Neuronal stem cell (in vitro differentiated cells): ENCODE measurements at regions not wholly inside any gene's neighbourhood (a gene's known extent, or its start where the extent isn't known, plus 50 kb on each side); places are given as distances from the start of the nearest gene placed in this dataset.

Experiments
- DNase-seq: peaks from one replicate; pipeline ENCODE4 v3.0.0-alpha.2; 2013; ENCODE audit warnings: low spot score
- H2AFZ ChIP-seq: one replicate; pipeline ENCODE4 v1.6.1; 2013; ENCODE audit warnings: mild to moderate bottlenecking, low read length, inconsistent platforms
- H2AK5ac ChIP-seq: 2 replicates; pipeline ENCODE4 v1.6.1; 2013; ENCODE audit warnings: low read depth, mild to moderate bottlenecking, inconsistent platforms, low read length, moderate library complexity, mixed read lengths
- H2BK120ac ChIP-seq: 2 replicates; pipeline ENCODE4 v1.6.1; 2013; ENCODE audit warnings: low read depth, mild to moderate bottlenecking, inconsistent platforms, low read length, moderate library complexity, mixed read lengths
- H2BK12ac ChIP-seq: one replicate; pipeline ENCODE4 v1.6.1; 2013; ENCODE audit warnings: low read length, inconsistent platforms
- H2BK15ac ChIP-seq: 2 replicates; pipeline ENCODE4 v1.6.1; 2013; ENCODE audit warnings: mild to moderate bottlenecking, low read length, inconsistent platforms, mixed read lengths
- H2BK5ac ChIP-seq: one replicate; pipeline ENCODE4 v1.6.1; 2013; ENCODE audit warnings: inconsistent platforms, mild to moderate bottlenecking, low read length, moderate library complexity
- H3K14ac ChIP-seq: one replicate; pipeline ENCODE4 v1.6.1; 2013; ENCODE audit warnings: low read length, inconsistent platforms
- H3K18ac ChIP-seq: 2 replicates; pipeline ENCODE4 v1.6.1; 2013; ENCODE audit warnings: low read length, inconsistent platforms
- H3K23ac ChIP-seq: 2 replicates; pipeline ENCODE4 v1.6.1; 2013; ENCODE audit warnings: low read depth, mild to moderate bottlenecking, mixed read lengths, low read length, inconsistent platforms; ENCODE audit not compliant: poor library complexity
- H3K27ac ChIP-seq: replicated peaks from 3 replicates; pipeline ENCODE4 v1.5.1; 2013; ENCODE audit warnings: low read length, inconsistent platforms
- H3K27me3 ChIP-seq, 3 experiments: 2 replicates each; pipeline ENCODE4 v1.6.1; 2013; ENCODE audit warnings: low read length in 3 of 3, mild to moderate bottlenecking in 2 of 3, inconsistent platforms in 1 of 3, low read depth in 1 of 3, mixed read lengths in 1 of 3, moderate library complexity in 1 of 3; ENCODE audit not compliant: control insufficient read depth in 3 of 3, insufficient read depth in 3 of 3
- H3K36me3 ChIP-seq, 2 donors: replicated peaks in 1 of 2; 2 replicates each; pipeline ENCODE4 v1.6.1; 2013; ENCODE audit warnings: low read length in 2 of 2; ENCODE audit not compliant: control insufficient read depth in 2 of 2, insufficient read depth in 2 of 2
- H3K4ac ChIP-seq: 2 replicates; pipeline ENCODE4 v1.6.1; 2013; ENCODE audit warnings: inconsistent platforms, mild to moderate bottlenecking, low read length, moderate library complexity
- H3K4me1 ChIP-seq, 2 donors: 1 replicate in 1 of 2; 2 replicates in 1 of 2; pipeline ENCODE4 v1.6.1; 2013; ENCODE audit warnings: low read length in 2 of 2, low read depth in 1 of 2; ENCODE audit not compliant: control insufficient read depth in 2 of 2, insufficient read depth in 1 of 2
- H3K4me2 ChIP-seq: one replicate; pipeline ENCODE4 v1.6.1; 2013; ENCODE audit warnings: mild to moderate bottlenecking, low read length, inconsistent platforms; ENCODE audit not compliant: insufficient read depth, poor library complexity, severe bottlenecking
- H3K4me3 ChIP-seq, 2 donors: 2 replicates each; pipeline ENCODE4 v1.5.1; 2013; ENCODE audit warnings: low read length in 2 of 2, mild to moderate bottlenecking in 2 of 2, inconsistent platforms in 1 of 2, moderate library complexity in 1 of 2
- H3K79me1 ChIP-seq: one replicate; pipeline ENCODE4 v1.6.1; 2013; ENCODE audit warnings: low read depth, mild to moderate bottlenecking, inconsistent platforms, low read length, moderate library complexity
- H3K9ac ChIP-seq: one replicate; pipeline ENCODE4 v1.6.1; 2013; ENCODE audit warnings: mild to moderate bottlenecking, low read depth, low read length, inconsistent platforms; ENCODE audit not compliant: poor library complexity
- H3K9me3 ChIP-seq, 2 donors: replicated peaks in 1 of 2; 2 replicates each; pipeline versions ENCODE3 to v1.6.1; 2013; ENCODE audit warnings: low read length in 2 of 2, mild to moderate bottlenecking in 2 of 2, inconsistent platforms in 1 of 2, low read depth in 1 of 2, mixed read lengths in 1 of 2, moderate library complexity in 1 of 2; ENCODE audit not compliant: control insufficient read depth in 2 of 2, insufficient read depth in 1 of 2
- H4K8ac ChIP-seq: one replicate; pipeline ENCODE4 v1.6.1; 2013; ENCODE audit warnings: low read depth, mild to moderate bottlenecking, inconsistent platforms, low read length, moderate library complexity
- H4K91ac ChIP-seq: one replicate; pipeline ENCODE4 v1.6.1; 2013; ENCODE audit warnings: low read length, low read depth, mild to moderate bottlenecking, inconsistent platforms; ENCODE audit not compliant: poor library complexity
- WGBS, 2 donors: extraction: QIAGEN DNeasy Blood & Tissue Kit; methylation state at CpG; one replicate each; pipeline ENCODE4 v1.1.7; 2013; ENCODE audit warnings: missing lambda C conversion rate in 2 of 2, mixed read lengths in 1 of 2; ENCODE audit not compliant: insufficient read length in 2 of 2, insufficient replicate concordance in 1 of 2; ENCODE audit errors: extremely low coverage in 2 of 2; 5-methylcytosine and 5-hydroxymethylcytosine counted together

- H3K27ac ChIP-seq: no peak overlapping the region
- H3K14ac ChIP-seq: no peak overlapping the region
- H3K18ac ChIP-seq: no peak overlapping the region
- no peaks in the 10 kb centered on the region for H3K9me3 ChIP-seq
- no peak overlapping the region for H3K4me3 ChIP-seq
- H3K9ac ChIP-seq: no peak overlapping the region
- WGBS, 2 donors: no CpG with 5 or more reads among the region's 1 CpG
- H4K8ac ChIP-seq: no peak overlapping the region
- no peak overlapping the region for H3K4ac ChIP-seq
- H3K4me2 ChIP-seq: no peak overlapping the region
- no peak overlapping the region for H2BK12ac ChIP-seq
- no peak overlapping the region for H2BK5ac ChIP-seq
- no peak overlapping the region for H2BK15ac ChIP-seq
- H2AFZ ChIP-seq: no peak overlapping the region
- H4K91ac ChIP-seq: no peak overlapping the region
- no peak overlapping the region for H2AK5ac ChIP-seq
- DNase-seq: no peak
- no peak overlapping the region for H2BK120ac ChIP-seq
- H3K36me3 ChIP-seq: no peaks in the 10 kb centered on the region
- no peaks in the 10 kb centered on the region for H3K4me1 ChIP-seq
- H3K27me3 ChIP-seq: no peaks in the 10 kb centered on the region
- H3K23ac ChIP-seq: no peak overlapping the region
- no peaks in the 10 kb centered on the region for H3K79me1 ChIP-seq
Observed at GRCh38 chr12:114743799-114744198, 59.8 kb upstream of the TBX3 start.

GRCh38 chr12:114743289-114743688, 59.3 kb upstream of the TBX3 start:
- no peak overlapping the region for H3K9ac ChIP-seq
- no peak overlapping the region for H2BK12ac ChIP-seq
- no peak overlapping the region for H3K27ac ChIP-seq
- no peak overlapping the region for H3K23ac ChIP-seq
- no peaks in the 10 kb centered on the region for H3K79me1 ChIP-seq
- no peak overlapping the region for H3K14ac ChIP-seq
- no peaks in the 10 kb centered on the region for H3K4me1 ChIP-seq
- H2BK5ac ChIP-seq: no peak overlapping the region
- H2AK5ac ChIP-seq: no peak overlapping the region
- no peak for DNase-seq
- no peak overlapping the region for H2AFZ ChIP-seq
- no peak overlapping the region for H3K4me3 ChIP-seq
- H2BK15ac ChIP-seq: no peak overlapping the region
- no peak overlapping the region for H4K8ac ChIP-seq
- H3K36me3 ChIP-seq: no peaks in the 10 kb centered on the region
- no peak overlapping the region for H3K4me2 ChIP-seq
- WGBS, 2 donors: no CpG with 5 or more reads among the region's 4 CpGs
- no peak overlapping the region for H3K4ac ChIP-seq
- no peak overlapping the region for H4K91ac ChIP-seq
- no peak overlapping the region for H2BK120ac ChIP-seq
- no peaks in the 10 kb centered on the region for H3K27me3 ChIP-seq
- H3K18ac ChIP-seq: no peak overlapping the region
- no peaks in the 10 kb centered on the region for H3K9me3 ChIP-seq

- Histone ChIP-seq H3K79me1 (no peaks in the 10 kb centered on the region), H3K27ac (no peak overlapping the region)
Observed at GRCh38 chr12:114742363-114742762, 58.4 kb upstream of the TBX3 start.

GRCh38 chr12:114741940-114742339, 58.0 kb upstream of the TBX3 start:
- H3K4me2 ChIP-seq: no peak overlapping the region
- H2BK15ac ChIP-seq: no peak overlapping the region
- no CpG with 5 or more reads among the region's 4 CpGs for WGBS, 2 donors
- no peak overlapping the region for H3K27ac ChIP-seq
- no peaks in the 10 kb centered on the region for H3K79me1 ChIP-seq
- H2AFZ ChIP-seq: no peak overlapping the region
- H3K9ac ChIP-seq: no peak overlapping the region
- H2BK5ac ChIP-seq: no peak overlapping the region
- H3K23ac ChIP-seq: no peak overlapping the region
- peak overlapping the region; percentile 24 for H3K18ac ChIP-seq
- H3K36me3 ChIP-seq: no peaks in the 10 kb centered on the region
- no peak overlapping the region for H3K4me3 ChIP-seq
- H2AK5ac ChIP-seq: no peak overlapping the region
- H4K8ac ChIP-seq: no peak overlapping the region
- no peak overlapping the region for H4K91ac ChIP-seq
- no peaks in the 10 kb centered on the region for H3K9me3 ChIP-seq
- no peak overlapping the region for H2BK120ac ChIP-seq
- no peak overlapping the region for H3K4ac ChIP-seq
- no peak overlapping the region for H3K14ac ChIP-seq
- no peaks in the 10 kb centered on the region for H3K4me1 ChIP-seq
- no peak overlapping the region for H2BK12ac ChIP-seq
- no peak for DNase-seq
- H3K27me3 ChIP-seq: peaks cover 0 to 4% (median 0%) of the 10 kb centered on the region in 3 experiments

More at GRCh38 chr12:114742363-114742762, 58.4 kb upstream of the TBX3 start:
- no peak overlapping the region for H3K4me2 ChIP-seq
- H3K4ac ChIP-seq: no peak overlapping the region
- no peak overlapping the region for H4K8ac ChIP-seq
- H2AFZ ChIP-seq: no peak overlapping the region
- no peaks in the 10 kb centered on the region for H3K9me3 ChIP-seq
- H2BK15ac ChIP-seq: no peak overlapping the region
- no peak overlapping the region for H2AK5ac ChIP-seq
- H3K18ac ChIP-seq: peak overlapping the region; percentile 24
- H3K36me3 ChIP-seq: no peaks in the 10 kb centered on the region
- peaks cover 0 to under 1% (median 0%) of the 10 kb centered on the region in 3 experiments for H3K27me3 ChIP-seq
- no peak overlapping the region for H2BK5ac ChIP-seq
- no peak for DNase-seq
- no CpG with 5 or more reads among the region's 9 CpGs for WGBS, 2 donors
- peak overlapping the region; percentile 60 for H3K14ac ChIP-seq
- no peak overlapping the region for H4K91ac ChIP-seq
- H2BK120ac ChIP-seq: no peak overlapping the region
- H3K23ac ChIP-seq: no peak overlapping the region
- no peak overlapping the region for H3K4me3 ChIP-seq
- no peaks in the 10 kb centered on the region for H3K4me1 ChIP-seq
- H2BK12ac ChIP-seq: no peak overlapping the region
- H3K9ac ChIP-seq: peak overlapping the region; percentile 47
